OCI-LY7 (cell line): ENCODE measurements at regions not wholly inside any gene's neighbourhood (a gene's known extent, or its start where the extent isn't known, plus 50 kb on each side); places are given as distances from the start of the nearest gene placed in this dataset.

ENCODE experiments used
- BruUV-seq: library from RNA; stranded (reverse); fragments of 400-500 nt; replicated peaks from 2 replicates; lab custom pipeline; 2021; lab: Mats Ljungman, UMichigan
- CTCF ChIA-PET: fragments of 300-600 bp; sonication (Branson Sonifier 250); formaldehyde crosslinking; loops from one replicate; lab custom pipeline; 2022; ENCODE audit warnings: antibody characterized with exemption; ENCODE audit not compliant: unreplicated experiment; lab: Charles Lee
- POLR2A ChIA-PET: fragments of 300-600 bp; sonication (Branson Sonifier 250); formaldehyde crosslinking; loops from one replicate; lab custom pipeline; 2022; ENCODE audit warnings: antibody characterized with exemption; lab: Charles Lee
- DNase-seq: peaks from one replicate; pipeline ENCODE4 v3.0.0-alpha.2; 2015; ENCODE audit warnings: low spot score
- H2AFZ ChIP-seq: fragments of 200-600 bp; sonication (generic), shearing (Covaris generic); 2 replicates; pipeline ENCODE4 v1.6.1; 2014; ENCODE audit warnings: mild to moderate bottlenecking, antibody characterized with exemption, low read length, moderate library complexity
- H3K27ac ChIP-seq: fragments of 200-600 bp; sonication (generic); 2 replicates; pipeline ENCODE4 v1.5.1; 2014; ENCODE audit warnings: mixed run types, low read depth, mild to moderate bottlenecking, moderate library complexity, low read length, inconsistent platforms; ENCODE audit not compliant: poor library complexity, severe bottlenecking
- H3K36me3 ChIP-seq: fragments of 200-600 bp; sonication (generic); 2 replicates; pipeline ENCODE4 v1.6.1; 2014; ENCODE audit warnings: mild to moderate bottlenecking, antibody characterized with exemption, low read length, moderate library complexity, mixed read lengths; ENCODE audit not compliant: insufficient read depth
- H3K4me1 ChIP-seq: fragments of 200-600 bp; sonication (generic); 2 replicates; pipeline ENCODE4 v1.5.1; 2014; ENCODE audit warnings: mild to moderate bottlenecking, low read length; ENCODE audit not compliant: insufficient read depth, poor library complexity, severe bottlenecking
- H3K4me2 ChIP-seq: fragments of 200-600 bp; sonication (generic); 2 replicates; pipeline ENCODE4 v1.6.1; 2014; ENCODE audit warnings: mild to moderate bottlenecking, low read length
- H3K4me3 ChIP-seq: fragments of 200-600 bp; sonication (generic); 2 replicates; pipeline ENCODE4 v1.5.1; 2014; ENCODE audit warnings: mild to moderate bottlenecking, low read depth, low read length; ENCODE audit not compliant: poor library complexity, severe bottlenecking
- H3K79me2 ChIP-seq: fragments of 200-600 bp; sonication (generic); 2 replicates; pipeline ENCODE4 v1.6.1; 2016; ENCODE audit warnings: low read depth, mild to moderate bottlenecking, low read length, moderate library complexity, mixed read lengths; ENCODE audit not compliant: insufficient read depth
- H3K9me2 ChIP-seq: fragments of 200-600 bp; sonication (generic); 2 replicates; pipeline ENCODE4 v1.6.1; 2016; ENCODE audit warnings: mild to moderate bottlenecking, low read length, mixed read lengths; ENCODE audit not compliant: insufficient read depth
- H3K9me3 ChIP-seq: fragments of 200-600 bp; sonication (generic); 2 replicates; pipeline ENCODE4 v1.6.1; 2014; ENCODE audit warnings: mild to moderate bottlenecking, mixed run types, low read length, mixed read lengths
- H4K20me1 ChIP-seq: fragments of 200-600 bp; sonication (generic); 2 replicates; pipeline ENCODE4 v1.6.1; 2014; ENCODE audit warnings: mild to moderate bottlenecking, antibody characterized with exemption, low read length, moderate library complexity, mixed read lengths; ENCODE audit not compliant: insufficient read depth
- EZH2phosphoT487 ChIP-seq: fragments of 200-600 bp; sonication (generic); IDR thresholded peaks from 2 replicates; pipeline ENCODE4 v1.6.1; 2018; ENCODE audit warnings: low read depth, borderline replicate concordance, mild to moderate bottlenecking, mixed run types, antibody characterized with exemption, low read length, moderate library complexity, mixed read lengths
- intact Hi-C: fragments of 100-400 bp; cut with micrococcal nuclease; formaldehyde crosslinking; loops from one replicate; pipeline ENCODE4 v1.10.0; 2022; ENCODE audit not compliant: unreplicated experiment
- TF ChIP-seq, protein P1 (sequence below): fragments of 200-600 bp; sonication (generic); conservative IDR thresholded peaks from 2 replicates; pipeline ENCODE4 v1.5.1; 2014; ENCODE audit warnings: mild to moderate bottlenecking, antibody characterized with exemption, low read length, moderate library complexity, mixed read lengths

DNA sequence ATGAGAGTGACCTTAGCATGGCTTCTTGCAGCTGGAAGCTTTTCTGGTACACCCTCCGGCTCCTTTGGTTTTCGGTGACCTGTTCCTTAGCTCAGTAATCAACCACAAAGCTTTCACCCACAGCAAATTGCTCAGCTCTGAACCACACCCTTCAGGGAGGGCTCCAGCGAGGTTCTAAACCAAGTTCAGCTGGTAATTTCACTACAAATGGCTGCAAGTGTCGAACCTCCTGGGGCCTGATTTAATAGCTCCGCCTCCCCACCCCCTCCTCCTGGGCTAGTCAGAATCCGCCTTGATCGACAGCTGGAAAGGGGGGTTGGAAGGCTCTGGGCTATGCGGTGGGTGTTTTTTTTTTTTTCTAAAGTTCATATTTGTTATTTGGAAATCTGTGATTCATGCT is 150.9 kb upstream of the MCTP2 start:
- POLR2A ChIA-PET: interaction anchor here (0.6 kb wide), 2 partner anchors 636 to 873 kb away, joined by 3 to 4 read pairs; no protein-coding TSS in a partner anchor
- no peak overlapping the region for H3K4me3 ChIP-seq
- H3K27ac ChIP-seq: no peak overlapping the region
- no peaks in the 10 kb centered on the region for H4K20me1 ChIP-seq
- H3K9me2 ChIP-seq: 0 out of 2 replicates have a peak, but pooled peaks cover 4% of the 10 kb centered on the region
- CTCF ChIA-PET: interaction anchor here (0.5 kb wide), 1 partner anchor 1407 kb away, joined by 5 read pairs; no protein-coding TSS in a partner anchor
- TF ChIP-seq, protein P1, sequence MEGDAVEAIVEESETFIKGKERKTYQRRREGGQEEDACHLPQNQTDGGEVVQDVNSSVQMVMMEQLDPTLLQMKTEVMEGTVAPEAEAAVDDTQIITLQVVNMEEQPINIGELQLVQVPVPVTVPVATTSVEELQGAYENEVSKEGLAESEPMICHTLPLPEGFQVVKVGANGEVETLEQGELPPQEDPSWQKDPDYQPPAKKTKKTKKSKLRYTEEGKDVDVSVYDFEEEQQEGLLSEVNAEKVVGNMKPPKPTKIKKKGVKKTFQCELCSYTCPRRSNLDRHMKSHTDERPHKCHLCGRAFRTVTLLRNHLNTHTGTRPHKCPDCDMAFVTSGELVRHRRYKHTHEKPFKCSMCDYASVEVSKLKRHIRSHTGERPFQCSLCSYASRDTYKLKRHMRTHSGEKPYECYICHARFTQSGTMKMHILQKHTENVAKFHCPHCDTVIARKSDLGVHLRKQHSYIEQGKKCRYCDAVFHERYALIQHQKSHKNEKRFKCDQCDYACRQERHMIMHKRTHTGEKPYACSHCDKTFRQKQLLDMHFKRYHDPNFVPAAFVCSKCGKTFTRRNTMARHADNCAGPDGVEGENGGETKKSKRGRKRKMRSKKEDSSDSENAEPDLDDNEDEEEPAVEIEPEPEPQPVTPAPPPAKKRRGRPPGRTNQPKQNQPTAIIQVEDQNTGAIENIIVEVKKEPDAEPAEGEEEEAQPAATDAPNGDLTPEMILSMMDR: no peak
- no peak for TF ChIP-seq EZH2phosphoT487
- no peaks in the 10 kb centered on the region for H3K79me2 ChIP-seq
- no peak overlapping the region for H2AFZ ChIP-seq
- H3K4me1 ChIP-seq: no peaks in the 10 kb centered on the region
- no TSS peak for BruUV-seq
- no peak overlapping the region for H3K4me2 ChIP-seq
- no peak for DNase-seq
- H3K36me3 ChIP-seq: no peaks in the 10 kb centered on the region
- H3K9me3 ChIP-seq: no peaks in the 10 kb centered on the region
- intact Hi-C loops: no loop called here

DNA sequence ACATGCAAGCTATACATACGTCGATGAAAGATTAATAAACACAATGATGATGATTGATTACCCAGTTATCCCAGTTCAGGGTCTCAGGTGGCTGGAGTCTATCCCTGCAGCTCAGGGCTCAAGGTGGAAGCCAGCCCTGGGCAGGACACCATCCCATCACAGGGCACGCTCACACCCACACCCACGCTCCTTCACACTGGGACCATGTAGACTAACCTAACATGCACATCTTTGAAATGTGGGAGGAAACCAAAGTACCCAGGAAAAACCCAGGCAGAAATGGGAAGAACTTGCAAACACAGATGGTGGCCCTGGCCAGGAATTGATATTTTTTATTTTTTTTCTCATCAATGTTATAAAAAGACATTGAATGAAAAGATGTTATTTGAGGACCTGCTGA is 151.4 kb upstream of the MCTP2 start:
- POLR2A ChIA-PET: no interaction called here
- no peak for DNase-seq
- no peak for TF ChIP-seq EZH2phosphoT487
- TF ChIP-seq, protein P1: no peak

DNA sequence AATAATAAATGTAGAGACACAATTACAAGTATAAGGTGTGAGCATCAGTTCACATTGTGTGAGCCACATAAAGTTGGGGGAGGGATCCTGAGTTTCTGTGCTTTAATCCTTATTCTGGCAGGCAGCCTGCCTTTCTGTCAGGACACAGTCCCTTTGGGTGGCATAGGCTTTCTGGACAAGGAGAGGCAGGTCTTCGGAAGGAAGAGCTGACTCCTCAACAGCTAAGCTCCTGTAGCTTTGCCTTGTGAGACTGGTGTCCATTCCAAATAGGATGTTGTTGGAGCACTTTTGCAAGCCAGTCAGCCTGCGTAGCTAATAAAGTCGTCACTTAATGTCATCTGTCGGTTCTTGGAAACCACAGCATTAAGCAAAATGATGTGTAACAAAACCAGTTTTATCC is 151.9 kb upstream of the MCTP2 start:
- POLR2A ChIA-PET: interaction anchor here (0.9 kb wide), 1 partner anchor 13 kb away, joined by 3 read pairs; no protein-coding TSS in a partner anchor
- no peaks in the 10 kb centered on the region for H4K20me1 ChIP-seq
- no peak overlapping the region for H3K4me3 ChIP-seq
- no peaks in the 10 kb centered on the region for H3K36me3 ChIP-seq
- intact Hi-C loops: no loop called here
- BruUV-seq: no TSS peak
- CTCF ChIA-PET: interaction anchor here (0.6 kb wide), 1 partner anchor 12 kb away, joined by 3 read pairs; no protein-coding TSS in a partner anchor
- no peak overlapping the region for H3K4me2 ChIP-seq
- H3K9me3 ChIP-seq: no peaks in the 10 kb centered on the region
- no peak for DNase-seq
- no peaks in the 10 kb centered on the region for H3K9me2 ChIP-seq
- no peaks in the 10 kb centered on the region for H3K79me2 ChIP-seq
- H3K4me1 ChIP-seq: no peaks in the 10 kb centered on the region
- TF ChIP-seq EZH2phosphoT487: no peak
- TF ChIP-seq, protein P1: no peak
- H3K27ac ChIP-seq: no peak overlapping the region
- no peak overlapping the region for H2AFZ ChIP-seq

More for the DNA sequence above, 151.4 kb upstream of the MCTP2 start:
- no peaks in the 10 kb centered on the region for H3K9me2 ChIP-seq
- H4K20me1 ChIP-seq: no peaks in the 10 kb centered on the region
- H3K4me1 ChIP-seq: no peaks in the 10 kb centered on the region
- no peaks in the 10 kb centered on the region for H3K36me3 ChIP-seq
- no peak overlapping the region for H3K4me3 ChIP-seq
- H3K4me2 ChIP-seq: no peak overlapping the region
- no peak overlapping the region for H2AFZ ChIP-seq
- no peaks in the 10 kb centered on the region for H3K79me2 ChIP-seq
- no peak overlapping the region for H3K27ac ChIP-seq
- intact Hi-C loops: no loop called here
- CTCF ChIA-PET: interaction anchor here (0.5 to 0.6 kb wide), 2 partner anchors 12 to 1407 kb away, joined by 3 to 5 read pairs; no protein-coding TSS in a partner anchor
- no TSS peak for BruUV-seq
- H3K9me3 ChIP-seq: no peaks in the 10 kb centered on the region
